ENCODE measurements at regions not wholly inside any gene's neighbourhood (a gene's known extent, or its start where the extent isn't known, plus 50 kb on each side); places are given as distances from the start of the nearest gene placed in this dataset.
"Not testable (repeated sequence)": the region's sequence is repeated elsewhere in the genome, so short reads cannot be mapped to it uniquely, and the experiment has no call there.

DNA sequence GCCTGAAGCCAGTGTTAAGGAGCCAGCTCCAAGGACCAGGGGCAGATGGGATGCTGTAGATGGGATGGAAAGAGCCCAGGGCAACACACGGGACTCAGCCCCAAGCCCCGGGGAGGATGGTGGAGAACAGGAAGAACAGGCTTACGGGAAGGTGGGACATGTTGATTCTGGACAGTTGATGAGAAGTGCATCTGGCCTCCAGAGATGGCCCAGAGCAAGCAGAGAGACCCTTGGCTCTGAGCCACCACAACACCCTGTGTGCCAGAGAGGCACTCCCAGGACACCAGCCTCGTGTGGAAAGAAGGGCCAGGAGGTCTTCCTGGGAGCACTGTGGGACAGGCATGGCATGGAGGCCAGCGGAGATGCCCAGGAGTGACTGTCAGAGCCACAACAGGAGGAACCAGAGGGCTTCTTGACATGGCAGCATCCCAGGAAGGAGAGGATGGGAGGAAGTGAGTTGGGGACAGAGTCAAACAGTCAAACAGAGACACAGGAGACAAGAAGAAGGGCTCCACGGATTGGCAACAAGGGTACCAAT lies 156.3 kb upstream of the MVB12B start:
- DNase-seq (ENCODE audit: low read depth, low spot score), result no peak

DNA sequence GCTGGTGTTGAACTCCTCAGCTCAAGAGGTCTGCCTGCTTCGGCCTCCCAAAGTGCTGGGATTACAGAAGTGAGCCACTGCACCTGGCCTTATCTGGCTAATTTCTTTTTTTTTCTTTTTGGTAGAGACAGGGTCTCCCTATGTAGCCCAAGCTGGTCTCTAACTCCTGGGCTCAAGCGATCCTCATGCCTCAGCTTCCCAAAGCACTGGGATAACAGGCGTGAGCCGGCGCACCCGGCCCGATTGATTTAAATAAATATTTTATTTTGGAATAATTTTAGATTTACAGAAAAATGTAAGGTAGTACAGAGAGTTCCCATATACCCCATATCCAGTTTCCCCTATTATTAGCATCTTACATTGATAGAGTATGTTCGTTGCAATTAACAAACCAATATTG lies 155.0 kb upstream of the MVB12B start:
- no peak for DNase-seq (ENCODE audit: low read depth, low spot score)

DNA sequence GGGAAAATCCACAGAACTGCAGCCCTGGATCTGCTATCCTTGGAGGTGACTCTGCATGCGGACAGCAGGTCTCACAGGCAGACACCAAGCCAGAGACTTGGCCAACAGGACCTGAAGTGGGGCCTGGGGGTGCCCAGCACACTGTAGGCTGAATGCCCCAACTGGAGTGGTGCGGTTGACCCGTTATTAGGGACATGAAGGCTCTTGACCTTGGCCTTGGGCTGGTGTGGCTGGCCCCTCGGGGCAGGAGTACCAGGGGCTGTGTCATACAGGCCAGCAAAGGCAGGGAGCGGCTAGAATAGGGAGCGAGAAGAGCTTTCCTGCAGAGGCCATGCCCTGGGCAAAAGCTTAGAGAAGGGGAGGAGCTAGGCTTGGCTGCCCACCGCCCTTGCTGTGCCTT lies 153.2 kb upstream of the MVB12B start:
- no peak for DNase-seq (ENCODE audit: low read depth, low spot score)

DNA sequence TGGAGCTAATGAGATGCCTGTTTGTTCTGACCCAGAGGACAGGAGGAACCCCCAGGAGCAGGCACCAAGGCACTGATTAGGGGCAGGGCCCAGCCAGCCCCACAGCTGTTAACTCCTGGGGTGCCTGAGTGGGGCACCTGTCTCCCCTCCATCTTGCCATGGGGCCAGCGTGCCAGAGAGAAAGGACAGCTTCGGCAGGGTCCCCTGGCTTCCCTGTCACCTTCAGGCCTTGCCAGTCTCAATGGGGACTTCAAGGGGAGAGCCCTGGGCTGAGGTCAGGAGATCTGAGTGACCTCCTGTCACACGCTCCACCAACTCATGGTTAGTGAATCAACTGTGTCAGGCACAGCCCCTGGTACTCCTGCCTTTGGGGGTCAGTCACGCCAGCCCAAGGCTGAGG lies 152.7 kb upstream of the MVB12B start:
- no peak for DNase-seq (ENCODE audit: low read depth, low spot score)

DNA sequence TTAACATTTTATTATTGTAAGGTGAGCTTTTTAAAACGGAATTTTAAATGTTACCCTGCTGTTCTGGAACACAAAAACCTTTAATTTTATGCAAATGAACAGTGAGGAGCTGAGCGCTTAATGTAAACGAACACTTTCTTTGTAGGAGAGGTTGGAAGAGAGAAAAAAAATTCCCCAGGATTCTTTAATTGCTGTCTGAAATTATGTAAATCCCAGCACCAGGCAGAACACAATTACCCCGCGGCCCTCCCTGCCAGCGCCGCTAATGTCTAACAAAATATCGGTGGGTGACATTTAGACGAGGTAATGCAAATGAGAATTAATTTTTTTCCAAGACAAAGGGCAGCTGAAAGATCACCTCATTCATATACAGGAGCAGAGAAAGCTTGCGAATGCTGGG lies 143.4 kb upstream of the MVB12B start:
- no peak for DNase-seq (ENCODE audit: low read depth, low spot score)

DNA sequence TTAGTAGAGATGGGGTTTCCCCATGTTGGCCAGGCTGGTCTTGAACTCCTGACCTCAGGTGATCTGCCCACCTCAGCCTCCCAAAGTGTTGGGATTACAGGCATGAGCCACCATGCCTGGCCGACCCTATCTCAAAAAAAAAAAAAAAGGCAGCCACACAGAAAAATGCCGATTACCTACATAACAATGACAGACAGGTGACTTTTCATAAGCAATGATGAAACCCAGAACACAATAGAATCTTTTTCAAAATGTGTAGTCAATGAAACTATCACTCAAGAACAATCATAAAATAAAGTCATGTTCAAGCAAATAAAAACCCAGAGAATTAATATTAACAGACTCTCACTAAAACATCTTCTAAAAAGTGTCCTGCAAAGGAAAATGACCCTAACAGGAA lies 135.6 kb upstream of the MVB12B start:
- DNase-seq (ENCODE audit: low read depth, low spot score), result not testable (repeated sequence)

DNA sequence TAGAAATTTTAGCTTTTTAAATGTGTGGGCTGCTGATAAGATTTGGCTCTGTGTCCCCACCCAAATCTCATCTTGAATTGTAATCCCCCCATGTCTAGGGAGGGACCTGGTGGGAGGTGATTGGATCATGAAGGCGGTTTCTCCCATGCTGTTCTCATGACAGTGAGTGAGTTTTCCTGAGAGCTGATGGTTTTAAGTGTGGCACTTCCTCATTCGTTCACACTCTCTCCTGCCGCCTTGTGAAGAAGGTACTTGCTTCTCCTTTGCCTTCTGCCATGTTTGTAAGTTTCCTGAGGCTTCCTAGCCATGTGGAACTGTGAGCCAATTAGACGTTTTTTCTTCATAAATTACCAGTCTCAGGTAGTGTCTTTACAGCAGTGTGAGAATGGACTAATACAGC lies 127.8 kb upstream of the MVB12B start:
- no peak for DNase-seq (ENCODE audit: low read depth, low spot score)

DNA sequence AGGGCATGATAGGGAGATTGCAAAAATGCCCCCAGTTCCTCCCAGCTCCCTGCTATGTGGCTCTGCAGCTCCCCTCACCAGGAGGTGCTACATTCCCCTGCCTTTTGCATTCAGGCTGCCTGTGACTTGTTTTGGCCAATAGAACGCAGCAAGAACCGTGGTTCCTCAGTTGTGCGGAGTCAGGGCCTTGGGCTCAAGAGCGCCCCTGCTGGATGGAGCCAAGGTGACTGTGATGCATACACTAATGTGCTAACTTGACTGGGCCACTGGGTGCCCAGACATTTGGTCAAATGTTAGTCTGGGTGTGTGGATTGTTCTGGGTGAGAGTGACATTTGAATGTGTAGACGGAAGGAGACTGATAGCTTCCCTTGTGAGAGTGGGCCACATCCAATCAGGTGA lies 123.3 kb upstream of the MVB12B start:
- no peak for DNase-seq (ENCODE audit: low read depth, low spot score)

DNA sequence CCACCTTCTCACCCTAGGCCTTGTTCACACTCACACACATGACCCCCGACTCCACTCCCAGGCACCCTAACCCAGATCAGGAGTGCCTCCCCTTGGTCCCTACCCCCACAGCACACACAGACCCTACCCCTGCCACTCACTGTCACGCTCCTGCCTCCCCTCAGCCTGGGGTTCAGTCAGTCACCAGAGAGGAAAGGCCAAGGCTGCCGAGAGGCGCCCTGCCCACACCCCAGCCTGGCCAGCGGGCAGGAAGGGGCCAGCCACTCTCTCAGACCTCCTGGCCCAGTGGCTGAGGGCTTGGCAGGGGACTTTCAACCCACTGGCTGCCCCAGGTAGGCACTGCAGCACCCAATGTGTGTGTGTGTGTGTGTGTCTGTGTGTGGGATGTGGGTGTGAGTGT lies 122.4 kb upstream of the MVB12B start:
- DNase-seq (ENCODE audit: low read depth, low spot score), result no peak

DNA sequence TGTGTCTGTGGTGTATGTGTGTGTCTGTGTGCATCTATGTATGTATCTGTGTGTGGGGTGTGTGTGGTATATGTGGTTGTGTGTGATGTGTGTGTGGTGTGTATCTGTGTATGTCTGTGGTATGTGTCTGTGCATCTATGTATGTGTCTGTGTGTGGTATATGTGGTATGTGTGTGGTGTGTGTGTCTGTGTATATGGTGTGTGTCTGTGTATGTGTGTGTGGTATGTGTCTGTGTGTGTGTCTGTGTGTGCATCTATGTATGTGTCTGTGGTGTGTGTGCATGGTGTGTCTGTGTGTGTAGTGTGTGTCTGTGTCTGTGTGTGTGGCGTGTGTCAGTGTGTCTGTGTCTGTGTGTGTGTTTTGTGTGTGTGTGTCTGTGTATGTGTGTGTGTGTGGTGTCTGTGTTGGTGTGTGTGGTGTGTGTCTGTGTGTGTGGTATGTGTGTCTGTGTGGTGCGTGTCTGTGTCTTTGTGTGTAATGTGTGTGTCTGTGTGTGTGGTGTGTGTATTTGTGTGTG lies 121.9 kb upstream of the MVB12B start:
- no peak for DNase-seq (ENCODE audit: low read depth, low spot score)

DNA sequence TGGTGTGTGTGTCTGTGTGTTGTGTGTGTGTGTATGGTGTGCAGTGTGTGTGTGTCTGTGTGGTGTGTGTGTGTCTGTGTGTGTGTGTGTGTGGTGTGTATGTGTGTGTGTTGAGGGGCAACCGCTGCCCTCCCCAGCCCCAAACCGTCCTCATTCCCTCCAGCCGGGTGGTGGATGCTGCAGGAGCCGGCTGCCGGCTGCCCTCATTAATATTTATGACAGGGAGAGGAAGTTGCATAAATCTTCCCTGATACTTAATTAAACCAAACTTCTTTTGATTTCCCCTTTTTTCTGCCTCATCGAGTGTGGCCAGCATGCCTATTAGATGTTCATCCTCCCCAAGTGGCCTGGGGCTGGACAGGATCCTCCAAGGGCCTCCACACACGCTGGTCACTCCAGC lies 121.4 kb upstream of the MVB12B start:
- no peak for DNase-seq (ENCODE audit: low read depth, low spot score)

DNA sequence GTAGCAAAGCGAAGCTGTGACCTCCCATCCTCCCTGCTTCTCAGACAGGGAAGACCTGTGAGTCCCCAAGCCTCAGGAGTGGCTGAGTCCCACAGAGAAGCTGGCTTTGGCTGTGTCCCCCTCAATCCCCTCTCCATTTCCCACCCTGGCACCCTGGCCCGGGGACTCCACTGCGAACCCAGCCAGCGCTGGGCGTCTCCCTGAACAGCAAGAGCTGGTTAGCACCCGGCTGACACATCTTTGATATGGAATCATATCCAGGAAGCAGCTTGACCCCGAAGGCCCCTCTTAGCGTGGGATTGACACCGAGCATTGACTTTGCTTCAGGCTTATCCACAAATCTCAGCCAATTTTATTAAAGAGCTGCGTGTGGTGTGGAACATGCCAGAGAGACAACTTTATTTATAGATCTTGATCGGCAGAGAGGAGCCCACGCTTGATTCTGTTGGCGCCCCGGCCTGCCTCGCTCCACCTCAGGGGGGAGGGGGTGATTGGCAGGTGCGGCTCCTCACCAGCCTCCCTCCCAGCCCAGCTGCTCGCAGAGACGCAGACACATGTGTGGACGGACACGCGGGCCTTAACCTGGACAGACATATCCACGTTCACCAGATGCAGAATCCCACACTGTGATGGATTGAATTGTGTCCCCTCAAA lies 120.7 kb upstream of the MVB12B start:
- no peak for DNase-seq (ENCODE audit: low read depth, low spot score)

DNA sequence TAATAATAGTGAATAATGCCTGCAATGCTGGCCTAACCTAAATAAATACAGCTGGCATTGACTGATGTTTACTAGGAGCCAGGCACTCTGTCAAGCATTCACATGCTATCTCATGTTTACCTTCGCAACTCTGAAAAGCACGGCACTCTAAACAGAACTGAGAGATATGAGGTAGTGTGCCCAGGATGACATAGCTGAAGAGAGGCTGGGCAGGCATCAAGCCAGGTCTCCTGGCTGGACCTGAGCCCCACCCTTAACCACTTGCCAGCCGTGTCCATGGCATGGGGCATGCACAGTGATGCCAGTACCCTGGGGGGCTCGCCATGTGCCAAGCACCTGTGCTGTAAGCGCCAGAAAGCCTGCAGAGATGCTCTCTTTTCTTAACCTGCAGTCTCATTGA lies 119.4 kb upstream of the MVB12B start:
- DNase-seq (ENCODE audit: low read depth, low spot score), result no peak

DNA sequence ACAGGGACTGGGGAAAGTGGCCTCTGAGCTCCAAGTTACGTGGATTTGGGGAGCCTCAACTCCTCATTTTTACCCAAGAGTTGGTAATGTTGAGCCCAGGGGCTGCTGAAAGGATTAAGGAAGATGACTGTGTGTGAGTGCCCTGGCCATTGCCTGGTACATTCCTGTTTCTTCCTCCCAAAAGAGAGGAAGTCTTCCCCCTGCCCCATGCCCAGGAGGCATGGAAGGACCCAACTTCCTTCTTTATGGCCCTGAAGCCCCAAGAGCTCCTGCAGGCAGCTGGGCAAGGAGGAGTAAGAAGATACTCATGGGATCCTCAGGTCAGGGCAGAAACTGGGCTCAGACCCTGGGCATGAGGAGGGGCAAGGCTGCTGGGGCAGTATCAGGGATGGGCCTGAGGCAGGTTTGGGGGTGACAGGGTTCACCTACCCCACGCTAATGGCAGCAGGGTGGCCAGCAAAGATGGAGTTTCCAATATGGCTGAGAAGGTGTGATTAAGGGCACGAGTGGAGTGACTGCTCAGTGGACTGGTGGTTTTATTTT lies 118.3 kb upstream of the MVB12B start:
- no peak for DNase-seq (ENCODE audit: low read depth, low spot score)

DNA sequence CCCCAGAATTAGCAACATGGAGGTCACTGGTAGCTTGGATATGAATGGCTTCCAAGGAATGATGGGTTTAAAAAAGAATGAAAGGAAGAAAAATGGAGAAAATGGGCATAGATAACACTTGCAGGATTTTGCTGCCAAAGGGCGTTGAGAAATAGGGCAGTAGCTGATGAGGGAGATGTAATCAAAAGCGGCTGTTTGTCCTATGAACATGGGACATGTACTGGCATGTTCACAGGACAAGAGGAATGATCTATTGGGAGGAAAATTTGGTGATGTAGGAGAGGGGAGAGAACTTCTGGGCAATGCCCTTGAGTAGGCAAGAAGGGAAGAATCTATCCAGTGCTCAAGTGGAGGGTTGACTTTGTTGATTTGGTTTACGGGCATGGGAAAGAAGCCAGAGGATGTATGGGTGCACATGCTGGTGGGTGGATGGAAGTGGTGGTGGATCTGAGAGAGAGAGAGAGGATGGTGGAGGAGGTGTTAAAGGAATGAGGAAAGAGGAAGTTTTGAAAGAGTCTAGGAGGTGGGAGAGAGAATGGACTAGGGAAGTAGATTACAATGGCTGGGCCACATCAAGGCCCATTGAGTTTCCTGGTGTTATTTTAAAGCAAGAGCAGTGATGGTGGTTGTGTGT lies 115.1 kb upstream of the MVB12B start:
- no peak for DNase-seq (ENCODE audit: low read depth, low spot score)

DNA sequence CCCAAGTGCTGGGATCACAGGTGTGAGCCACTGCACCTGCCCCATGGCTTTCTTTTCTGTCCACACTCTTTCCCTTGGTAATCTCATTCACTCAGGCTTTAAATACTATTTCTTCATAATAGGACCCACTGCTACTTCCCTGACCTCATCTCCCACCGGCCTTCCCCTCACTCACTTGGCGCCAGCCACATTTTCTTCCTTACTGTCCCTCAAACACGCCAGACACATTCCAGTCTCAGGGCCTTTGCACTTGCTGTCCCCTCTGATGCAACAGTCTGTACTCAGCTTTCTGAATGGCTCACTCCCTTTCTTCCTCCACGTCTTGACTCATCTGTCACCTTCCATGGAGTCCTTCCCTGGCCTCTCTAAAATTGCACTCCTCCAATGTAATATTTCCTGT lies 111.1 kb upstream of the MVB12B start:
- no peak for DNase-seq (ENCODE audit: low read depth, low spot score)

DNA sequence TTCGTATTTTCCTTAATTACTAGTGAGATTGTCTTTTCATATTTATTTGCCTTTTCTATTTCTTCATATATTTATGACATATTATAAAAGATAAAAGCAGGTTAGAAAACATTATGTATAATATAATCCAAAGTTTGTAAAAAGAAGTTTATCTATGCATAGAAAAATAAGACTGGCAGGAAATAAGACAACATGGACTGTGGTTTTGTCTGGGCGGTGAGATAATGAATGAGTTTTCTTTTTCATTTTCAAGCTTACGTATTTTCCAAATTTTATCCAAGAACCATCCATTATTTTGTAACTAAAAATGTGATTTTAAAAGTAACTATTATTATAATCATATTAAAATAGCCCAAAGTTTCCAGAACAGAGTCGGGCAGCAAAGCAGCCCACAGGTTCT lies 109.8 kb upstream of the MVB12B start:
- DNase-seq (ENCODE audit: low read depth, low spot score), result no peak

DNA sequence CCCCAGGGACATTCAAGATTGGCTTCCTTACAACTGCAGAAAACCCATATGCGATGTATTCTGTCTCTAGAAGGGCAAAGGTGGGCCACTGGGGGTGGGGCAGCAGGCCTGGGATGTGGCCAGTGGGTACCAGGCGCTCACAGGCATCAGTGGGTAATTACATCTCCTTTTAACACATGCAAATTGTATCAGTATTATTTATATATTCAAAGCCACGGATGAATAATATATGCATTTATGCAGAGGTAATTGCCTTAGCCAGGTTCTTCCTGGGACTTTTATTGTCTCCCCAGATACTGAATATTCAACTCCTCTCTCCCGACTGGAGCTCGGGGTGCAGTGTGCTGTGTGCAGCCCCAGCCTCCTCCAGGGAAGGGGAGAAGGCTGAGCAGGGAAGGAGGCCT lies 109.4 kb upstream of the MVB12B start:
- no peak for DNase-seq (ENCODE audit: low read depth, low spot score)

DNA sequence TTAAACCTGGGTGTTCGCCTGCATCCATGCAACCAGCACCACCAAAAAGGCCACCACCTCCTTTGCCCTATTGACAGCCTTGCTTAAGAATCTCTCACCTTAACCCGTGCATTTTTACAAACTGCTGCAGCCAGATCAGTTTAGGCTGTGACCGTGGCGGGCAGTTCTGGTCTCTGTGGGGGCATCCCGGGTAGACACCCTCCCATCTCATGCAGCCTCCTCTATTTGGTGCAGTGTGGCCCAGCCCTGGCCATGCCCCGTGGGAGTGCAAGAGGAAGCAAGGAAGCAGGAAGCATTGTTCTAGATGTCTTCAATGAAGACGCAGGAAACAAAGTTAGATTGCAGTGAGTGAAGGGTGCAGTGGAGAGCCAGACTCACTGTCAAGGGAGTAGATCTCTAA lies 108.8 kb upstream of the MVB12B start:
- DNase-seq (ENCODE audit: low read depth, low spot score), result no peak

DNA sequence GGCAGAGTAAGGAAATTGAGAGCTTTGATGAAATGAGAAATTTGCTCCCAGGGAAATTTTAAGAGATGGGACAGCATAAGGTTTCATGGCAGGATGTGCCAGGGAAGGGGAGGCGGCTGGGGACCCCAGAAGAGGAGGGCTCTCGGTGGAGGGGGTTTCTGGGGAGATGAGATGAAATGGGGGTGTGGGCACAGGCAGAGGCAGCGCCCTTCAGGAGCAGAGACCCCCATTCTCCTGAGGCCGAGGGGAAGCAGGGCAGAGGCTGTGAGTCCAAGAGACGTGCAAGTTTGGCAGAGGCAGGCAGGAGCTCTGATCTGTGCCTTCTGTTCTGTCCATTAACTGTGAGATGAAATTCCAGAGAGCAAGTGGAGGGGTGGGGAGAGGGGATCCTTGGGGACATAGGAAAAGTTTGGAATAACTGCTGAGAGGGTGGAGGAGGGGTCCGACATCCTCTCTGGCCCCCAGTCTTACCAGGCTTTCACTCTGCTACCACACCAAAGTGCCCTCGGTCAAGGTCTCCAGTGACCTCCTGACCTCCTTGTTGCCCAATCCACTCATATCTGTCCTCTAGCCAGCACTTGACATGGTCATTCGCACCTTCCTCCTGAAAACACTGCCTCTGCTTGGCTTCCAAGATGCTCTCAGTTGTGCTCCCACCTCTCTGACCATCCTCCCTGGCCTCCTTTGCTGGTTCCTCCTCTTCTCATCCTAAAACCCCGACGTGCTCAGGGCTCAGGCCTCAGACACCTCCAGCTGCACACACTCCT lies 108.1 kb upstream of the MVB12B start:
- no peak for DNase-seq (ENCODE audit: low read depth, low spot score)

DNA sequence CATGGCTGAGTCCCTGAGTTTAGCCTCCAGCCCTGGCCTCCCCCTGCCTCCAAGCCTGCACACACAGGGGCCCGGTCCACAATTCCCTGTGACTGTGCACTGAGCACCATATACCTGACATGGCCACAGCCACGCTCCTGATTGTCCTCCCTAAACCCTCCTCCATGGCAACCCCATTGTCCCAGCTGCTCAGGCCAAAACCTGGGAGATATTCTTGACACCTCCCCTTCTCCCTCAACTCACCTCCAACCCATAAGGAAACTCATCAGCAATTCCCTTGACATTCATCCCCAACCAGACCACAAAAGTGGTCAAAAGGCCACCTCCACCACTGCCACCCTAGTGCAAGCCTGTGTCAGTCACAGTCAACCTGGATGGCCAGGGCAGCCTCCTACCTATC lies 107.5 kb upstream of the MVB12B start:
- no peak for DNase-seq (ENCODE audit: low read depth, low spot score)

DNA sequence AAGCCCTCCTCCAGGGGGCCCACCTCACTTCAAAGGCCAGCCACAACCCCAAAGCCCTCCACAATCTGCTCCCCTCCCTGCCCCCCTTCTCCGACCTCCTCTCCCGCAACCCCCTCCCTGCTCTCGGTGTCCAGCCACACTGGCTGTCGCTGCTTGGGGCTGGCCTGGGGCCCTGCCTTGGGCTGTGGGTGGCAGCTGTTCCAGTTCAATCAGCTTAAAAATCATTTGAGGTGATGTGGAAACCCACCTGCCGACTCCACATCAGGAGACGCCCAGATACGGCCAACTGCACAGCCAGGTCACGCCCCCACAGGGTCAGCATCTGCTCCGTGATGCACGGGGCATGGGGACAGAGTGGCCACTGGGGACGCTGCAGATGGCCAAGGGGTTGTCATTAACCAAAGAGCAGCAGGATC lies 107.0 kb upstream of the MVB12B start:
- no peak for DNase-seq (ENCODE audit: low read depth, low spot score)

All from pulmonary artery endothelial cell (primary cell).